Spinal cord (tissue), 9 donors: ENCODE measurements at regions not wholly inside any gene's neighbourhood (a gene's known extent, or its start where the extent isn't known, plus 50 kb on each side); places are given as distances from the start of the nearest gene placed in this dataset.

Experiments used
- DNase-seq, 6 donors: peaks; one replicate each; pipeline versions ENCODE4 v3.0.0 to v3.0.0-alpha.2; 2013 to 2015; ENCODE audit warnings: low spot score in 6 of 6, low read depth in 4 of 6
- H3K27ac ChIP-seq: one replicate; pipeline ENCODE4 v1.5.1; 2013; ENCODE audit warnings: low read depth, low read length, control low read depth
- H3K27me3 ChIP-seq: one replicate; pipeline ENCODE4 v1.6.1; 2013; ENCODE audit warnings: low read length; ENCODE audit not compliant: control insufficient read depth, insufficient read depth
- H3K36me3 ChIP-seq: one replicate; pipeline ENCODE4 v1.6.1; 2013; ENCODE audit warnings: low read length; ENCODE audit not compliant: control insufficient read depth, insufficient read depth
- H3K4me1 ChIP-seq: one replicate; pipeline ENCODE4 v1.6.1; 2013; ENCODE audit warnings: low read length; ENCODE audit not compliant: control insufficient read depth, insufficient read depth
- H3K4me3 ChIP-seq: one replicate; pipeline ENCODE4 v1.5.1; 2013; ENCODE audit warnings: low read depth, low read length, control low read depth
- H3K9me3 ChIP-seq: one replicate; pipeline ENCODE4 v1.6.1; 2013; ENCODE audit warnings: low read length; ENCODE audit not compliant: control insufficient read depth, insufficient read depth
- WGBS: methylation state at CpG from one replicate; pipeline ENCODE4 v1.1.5; 2013; ENCODE audit warnings: missing lambda C conversion rate; ENCODE audit not compliant: insufficient coverage; 5-methylcytosine and 5-hydroxymethylcytosine counted together
- donor health status: healthy.

DNA sequence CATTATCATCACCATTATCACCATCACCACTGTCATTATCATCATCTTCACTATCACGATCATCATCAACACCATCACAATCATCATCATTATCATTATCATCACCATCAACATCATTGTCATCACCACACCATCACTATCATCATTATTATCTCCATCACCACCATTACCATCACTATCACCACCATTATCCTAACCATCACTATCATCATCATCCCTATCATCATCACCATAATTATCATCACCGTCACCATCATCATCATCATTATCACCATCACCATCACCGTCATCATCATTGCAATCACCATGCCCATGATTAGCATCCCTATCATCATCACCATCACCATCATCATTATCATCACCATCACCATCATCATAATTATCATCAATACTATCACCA lies 311.9 kb downstream of the IRX2 start:
- H3K4me3 ChIP-seq: no peak overlapping the region
- H3K36me3 ChIP-seq: no peaks in the 10 kb centered on the region
- WGBS: 94% methylated on average over 3 of the region's 3 CpGs
- no peak for DNase-seq
- H3K9me3 ChIP-seq: no peaks in the 10 kb centered on the region
- H3K27me3 ChIP-seq: no peaks in the 10 kb centered on the region
- H3K4me1 ChIP-seq: no peaks in the 10 kb centered on the region
- H3K27ac ChIP-seq: no peak overlapping the region

DNA sequence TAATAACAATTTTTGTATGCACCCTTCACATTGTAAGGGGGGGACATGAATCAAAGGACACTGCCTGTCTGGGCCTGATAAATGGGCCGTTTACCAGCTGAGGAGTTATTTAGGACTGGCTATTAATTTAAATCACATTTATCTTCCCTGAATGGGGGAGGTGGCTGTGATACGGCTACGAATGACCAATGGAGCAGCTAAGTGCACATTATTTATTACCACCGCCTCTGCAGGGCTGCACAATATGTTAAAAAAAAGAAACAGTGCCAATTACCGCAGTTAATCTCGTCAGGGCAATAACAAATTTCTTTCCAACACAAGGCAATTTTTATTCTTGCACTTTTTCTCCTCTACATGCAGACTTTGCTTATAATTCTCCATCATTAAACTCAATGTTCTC lies 318.4 kb downstream of the IRX2 start:
- Histone ChIP-seq H3K27ac (no peak overlapping the region), H3K4me3 (no peak overlapping the region), H3K27me3 (peaks cover 3% of the 10 kb centered on the region), H3K9me3 (no peaks in the 10 kb centered on the region), H3K4me1 (no peaks in the 10 kb centered on the region), H3K36me3 (no peaks in the 10 kb centered on the region)
- 40% methylated on average over 2 of the region's 6 CpGs for WGBS
- DNase-seq: peak in 1 of 6 donors; percentile 54

DNA sequence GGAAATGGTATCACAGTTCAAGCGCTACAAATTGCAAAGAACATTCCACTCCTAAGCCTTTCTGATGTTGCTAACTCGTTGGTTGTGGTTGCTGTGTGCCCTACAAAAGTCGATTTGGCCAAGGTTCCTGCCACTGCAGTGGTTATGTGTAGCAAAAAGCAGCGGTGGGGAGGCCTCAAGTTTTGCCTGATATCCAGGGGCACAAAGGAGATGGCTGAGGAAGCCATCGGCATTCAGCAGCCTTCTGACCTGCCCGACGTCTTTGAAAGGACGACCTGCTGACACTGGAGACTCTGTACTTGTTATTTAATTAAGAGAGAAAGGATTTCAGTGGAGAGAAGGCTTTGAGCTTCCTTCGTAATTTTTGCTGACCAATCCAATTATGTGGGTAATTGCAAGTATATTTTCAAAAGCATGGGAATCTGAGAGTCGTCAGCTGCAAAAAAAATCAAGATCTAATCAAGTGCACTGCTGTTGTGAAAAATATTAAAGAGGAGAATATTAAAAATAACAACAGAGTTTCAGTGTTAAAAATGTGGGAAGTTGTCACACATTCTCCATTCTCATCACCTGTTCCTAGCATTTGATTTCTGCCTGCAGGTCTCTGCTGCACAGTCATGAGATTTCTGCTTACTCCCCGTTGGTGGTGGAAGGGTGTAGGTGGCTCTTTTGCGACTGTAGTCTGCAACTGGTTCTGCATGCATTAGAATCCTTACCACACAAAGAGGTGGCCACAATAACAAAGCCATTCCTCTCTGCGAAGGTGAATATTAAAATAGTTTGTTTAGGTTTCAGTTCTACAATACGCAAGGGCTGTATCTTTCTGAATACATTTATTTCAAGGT lies 319.2 kb downstream of the IRX2 start:
- DNase-seq: peak in 1 of 6 donors; percentile 50
- H3K9me3 ChIP-seq: no peaks in the 10 kb centered on the region
- no peaks in the 10 kb centered on the region for H3K4me1 ChIP-seq
- H3K27me3 ChIP-seq: peaks cover 3% of the 10 kb centered on the region
- H3K4me3 ChIP-seq: no peak overlapping the region
- H3K36me3 ChIP-seq: no peaks in the 10 kb centered on the region
- H3K27ac ChIP-seq: no peak overlapping the region
- WGBS: 39% methylated on average over 7 of the region's 14 CpGs

DNA sequence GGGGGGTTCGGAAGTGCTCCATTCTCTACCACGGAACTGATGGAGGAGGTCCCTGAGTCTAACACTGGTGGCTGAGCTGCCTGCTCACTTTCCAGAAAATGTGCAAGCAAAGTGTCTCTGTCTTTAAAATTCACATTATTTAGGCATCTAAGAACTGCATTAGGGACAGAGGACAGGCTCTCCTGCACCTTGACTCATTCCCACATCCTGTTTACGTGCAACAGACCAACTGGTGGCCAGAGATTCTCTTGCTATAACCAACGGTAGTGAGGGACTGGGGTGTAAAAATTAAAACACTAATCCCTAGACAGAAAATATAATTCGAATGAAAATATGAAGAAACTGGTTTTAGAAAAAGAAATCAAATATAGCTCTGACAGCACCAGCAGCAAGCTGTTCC lies 320.9 kb downstream of the IRX2 start:
- Histone ChIP-seq H3K27ac (no peak overlapping the region), H3K9me3 (no peaks in the 10 kb centered on the region), H3K4me3 (no peak overlapping the region), H3K36me3 (no peaks in the 10 kb centered on the region), H3K27me3 (peaks cover 3% of the 10 kb centered on the region), H3K4me1 (no peaks in the 10 kb centered on the region)
- 100% methylated on average over 2 of the region's 5 CpGs for WGBS
- no peak for DNase-seq

DNA sequence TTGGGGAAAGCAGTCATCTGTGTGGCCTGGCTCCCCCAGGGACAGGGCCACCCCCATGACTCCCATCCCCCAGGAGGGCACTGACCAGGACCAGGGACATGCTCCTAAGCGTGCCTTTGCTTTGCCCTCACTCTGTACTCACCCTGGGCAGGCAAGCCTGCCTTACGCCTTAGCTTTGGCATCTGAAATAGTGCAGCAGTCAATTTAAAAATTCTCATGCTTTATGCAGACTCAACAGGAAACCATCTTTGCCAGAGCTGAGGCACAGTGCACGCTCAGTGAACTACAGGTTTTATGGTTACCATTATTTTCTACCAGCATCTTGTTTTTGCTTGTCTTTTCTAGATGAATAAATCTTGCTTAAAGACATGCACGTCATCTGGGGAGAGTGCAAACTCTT lies 323.5 kb downstream of the IRX2 start:
- WGBS: 73% methylated on average over 2 of the region's 4 CpGs
- H3K27ac ChIP-seq: no peak overlapping the region
- H3K4me1 ChIP-seq: no peaks in the 10 kb centered on the region
- peak in 1 of 6 donors; percentile 47 for DNase-seq
- H3K4me3 ChIP-seq: no peak overlapping the region
- peaks cover 3% of the 10 kb centered on the region for H3K27me3 ChIP-seq
- H3K9me3 ChIP-seq: peaks cover 4% of the 10 kb centered on the region
- H3K36me3 ChIP-seq: no peaks in the 10 kb centered on the region

DNA sequence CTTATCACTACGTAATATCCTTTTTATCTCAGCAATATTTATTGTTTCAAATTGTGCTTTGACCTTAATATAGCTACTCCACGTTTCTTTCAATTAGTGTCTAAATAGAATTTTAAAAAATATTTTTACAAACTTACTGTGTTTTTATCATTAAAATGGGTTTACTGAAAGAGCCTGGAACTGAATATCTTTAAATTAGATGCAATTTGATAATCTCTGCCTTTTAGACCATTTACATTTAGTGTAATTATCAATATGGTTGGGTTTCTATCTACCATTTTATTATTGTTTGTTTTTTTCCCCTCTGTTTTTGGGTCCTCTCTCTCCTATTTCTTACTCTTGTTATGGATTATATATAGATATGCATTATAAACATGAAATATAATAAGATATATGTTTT lies 327.8 kb downstream of the IRX2 start:
- Histone ChIP-seq H3K27me3 (no peaks in the 10 kb centered on the region), H3K9me3 (peaks cover 4% of the 10 kb centered on the region), H3K36me3 (no peaks in the 10 kb centered on the region), H3K4me1 (no peaks in the 10 kb centered on the region), H3K4me3 (no peak overlapping the region), H3K27ac (no peak overlapping the region)
- no peak for DNase-seq
- no CpG with 5 or more reads among the region's 2 CpGs for WGBS

DNA sequence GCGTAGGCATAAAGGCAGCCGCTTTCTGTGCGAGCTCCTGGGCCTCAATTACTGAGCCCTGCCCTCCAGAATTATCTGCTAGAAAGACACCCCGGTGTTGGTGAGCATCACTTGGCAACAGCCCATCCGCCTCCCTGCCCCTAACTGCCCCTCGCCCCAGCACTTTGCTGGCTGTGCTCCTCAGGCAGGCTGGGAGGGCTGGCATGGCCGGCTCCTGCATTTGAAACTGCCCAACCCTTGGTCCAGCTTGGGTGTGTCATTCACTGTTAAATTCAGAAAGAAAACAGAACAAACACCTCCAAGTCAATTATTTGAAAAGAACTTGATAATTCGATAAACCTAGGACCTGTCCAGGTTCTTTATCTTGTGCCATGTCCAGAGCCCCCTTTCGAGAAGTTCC lies 334.2 kb downstream of the IRX2 start:
- H3K4me3 ChIP-seq: no peak overlapping the region

DNA sequence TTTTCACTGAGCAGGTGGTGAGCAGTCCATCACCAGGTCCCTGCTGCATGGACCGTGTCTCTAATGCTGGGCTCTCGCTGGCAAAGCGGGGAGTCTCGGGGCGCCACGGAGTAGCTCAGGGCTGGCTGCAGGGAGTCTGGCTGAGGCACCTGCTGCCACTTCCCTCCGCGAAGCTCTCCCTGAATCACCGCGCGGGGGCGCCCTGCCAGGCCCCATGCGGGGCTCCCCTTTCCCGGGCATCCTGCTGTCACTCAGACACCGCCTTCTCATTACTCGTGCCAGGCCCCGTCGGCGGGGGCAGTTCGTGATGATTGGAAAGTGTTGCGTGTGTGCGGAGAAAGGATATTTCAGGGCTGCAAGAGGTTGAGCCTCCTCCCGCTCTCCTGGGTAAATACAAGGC lies 335.8 kb downstream of the IRX2 start:
- no peaks in the 10 kb centered on the region for H3K36me3 ChIP-seq
- H3K9me3 ChIP-seq: no peaks in the 10 kb centered on the region
- no peak overlapping the region for H3K4me3 ChIP-seq
- H3K27me3 ChIP-seq: no peaks in the 10 kb centered on the region
- no peaks in the 10 kb centered on the region for H3K4me1 ChIP-seq
- WGBS: 42% methylated on average over 14 of the region's 23 CpGs
- no peak for DNase-seq
- no peak overlapping the region for H3K27ac ChIP-seq

More for the DNA sequence above, 334.2 kb downstream of the IRX2 start:
- DNase-seq: no peak
- WGBS: 93% methylated on average over 8 of the region's 9 CpGs
- H3K27me3 ChIP-seq: no peaks in the 10 kb centered on the region
- no peaks in the 10 kb centered on the region for H3K36me3 ChIP-seq
- H3K27ac ChIP-seq: no peak overlapping the region
- no peaks in the 10 kb centered on the region for H3K4me1 ChIP-seq
- no peaks in the 10 kb centered on the region for H3K9me3 ChIP-seq

DNA sequence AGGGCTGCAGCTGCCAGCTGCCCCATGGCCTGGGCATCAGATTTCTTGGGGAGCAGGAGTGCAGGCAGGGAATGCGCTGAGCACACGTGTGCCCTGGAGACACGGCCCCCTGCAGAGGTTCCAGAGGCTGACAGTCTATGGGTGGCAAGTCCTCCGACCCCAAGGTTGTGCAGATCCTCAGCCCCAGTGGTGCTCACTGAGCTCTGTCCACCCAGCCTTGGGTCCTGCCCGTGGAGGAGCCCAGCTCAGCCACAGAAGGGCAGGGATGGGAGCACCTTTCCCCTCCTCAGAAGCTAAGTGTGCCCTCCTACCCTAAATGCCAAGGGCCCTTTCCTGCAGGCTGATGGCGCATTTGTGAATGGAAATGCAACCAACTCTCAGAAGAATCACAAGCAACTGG lies 341.0 kb downstream of the IRX2 start:
- Histone ChIP-seq H3K4me1 (peaks cover 3% of the 10 kb centered on the region), H3K4me3 (no peak overlapping the region), H3K27ac (no peak overlapping the region), H3K9me3 (no peaks in the 10 kb centered on the region), H3K27me3 (no peaks in the 10 kb centered on the region), H3K36me3 (no peaks in the 10 kb centered on the region)
- WGBS: 83% methylated on average over 5 of the region's 6 CpGs
- no peak for DNase-seq

DNA sequence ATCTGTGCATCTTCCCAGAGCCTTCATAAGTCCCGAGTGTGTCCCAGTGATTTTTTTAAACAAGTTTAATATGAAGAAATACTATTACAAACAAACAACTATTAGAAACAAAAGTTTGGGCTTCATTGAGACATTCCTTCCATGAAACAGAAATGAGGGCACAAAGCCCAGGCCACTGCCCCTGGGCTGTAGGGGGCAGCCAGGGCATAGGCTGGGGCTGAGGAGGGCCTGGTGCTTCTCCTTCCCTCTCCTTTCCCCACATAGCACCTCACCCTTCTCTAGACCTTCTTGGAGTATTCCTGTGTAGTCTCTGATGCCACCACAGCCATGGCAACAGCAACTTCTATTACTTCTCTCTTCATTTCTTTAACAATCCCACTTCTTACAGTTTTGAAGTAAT lies 348.2 kb downstream of the IRX2 start:
- H3K9me3 ChIP-seq: no peaks in the 10 kb centered on the region
- no CpG with 5 or more reads among the region's 1 CpG for WGBS
- no peak overlapping the region for H3K27ac ChIP-seq
- no peaks in the 10 kb centered on the region for H3K27me3 ChIP-seq
- H3K36me3 ChIP-seq: no peaks in the 10 kb centered on the region
- H3K4me3 ChIP-seq: no peak overlapping the region
- DNase-seq: no peak
- peaks cover 11% of the 10 kb centered on the region for H3K4me1 ChIP-seq
